Skeletal muscle cell (primary cell): ENCODE measurements at regions not wholly inside any gene's neighbourhood (a gene's known extent, or its start where the extent isn't known, plus 50 kb on each side); places are given as distances from the start of the nearest gene placed in this dataset.
A peak's percentile ranks its signal among the peaks of the same experiment; 100 is the strongest.
"Not testable (repeated sequence)": the region's sequence is repeated elsewhere in the genome, so short reads cannot be mapped to it uniquely, and the experiment has no call there.

Experiments used
- DNase-seq: peaks from one replicate; pipeline ENCODE4 v3.0.0-alpha.2; 2010; ENCODE audit warnings: low read depth
- H3K4me3 ChIP-seq: 2 replicates; pipeline ENCODE4 v1.5.1; 2011; ENCODE audit warnings: low read depth, mild to moderate bottlenecking, control low read depth, low read length, moderate library complexity

DNA sequence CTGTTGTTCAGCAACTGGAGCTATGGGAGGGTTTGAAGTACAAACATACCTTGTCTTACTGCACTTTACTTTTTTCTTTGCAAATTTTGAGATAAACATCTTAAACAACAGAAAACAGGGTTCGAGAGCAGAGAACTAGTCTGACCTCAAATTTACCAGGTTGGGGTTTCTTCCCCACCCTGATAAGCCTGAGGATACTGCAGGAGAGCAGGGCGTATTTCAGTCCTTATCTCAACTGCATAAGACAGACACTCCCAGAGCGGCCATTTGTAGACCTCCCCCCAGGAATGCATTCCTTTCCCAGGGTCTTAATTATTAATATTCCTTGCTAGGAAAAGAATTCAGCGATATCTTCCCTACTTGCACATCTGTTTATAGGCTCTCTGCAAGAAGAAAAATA lies 242.1 kb upstream of the DDHD1 start:
- not testable (repeated sequence) for H3K4me3 ChIP-seq, DNase-seq

DNA sequence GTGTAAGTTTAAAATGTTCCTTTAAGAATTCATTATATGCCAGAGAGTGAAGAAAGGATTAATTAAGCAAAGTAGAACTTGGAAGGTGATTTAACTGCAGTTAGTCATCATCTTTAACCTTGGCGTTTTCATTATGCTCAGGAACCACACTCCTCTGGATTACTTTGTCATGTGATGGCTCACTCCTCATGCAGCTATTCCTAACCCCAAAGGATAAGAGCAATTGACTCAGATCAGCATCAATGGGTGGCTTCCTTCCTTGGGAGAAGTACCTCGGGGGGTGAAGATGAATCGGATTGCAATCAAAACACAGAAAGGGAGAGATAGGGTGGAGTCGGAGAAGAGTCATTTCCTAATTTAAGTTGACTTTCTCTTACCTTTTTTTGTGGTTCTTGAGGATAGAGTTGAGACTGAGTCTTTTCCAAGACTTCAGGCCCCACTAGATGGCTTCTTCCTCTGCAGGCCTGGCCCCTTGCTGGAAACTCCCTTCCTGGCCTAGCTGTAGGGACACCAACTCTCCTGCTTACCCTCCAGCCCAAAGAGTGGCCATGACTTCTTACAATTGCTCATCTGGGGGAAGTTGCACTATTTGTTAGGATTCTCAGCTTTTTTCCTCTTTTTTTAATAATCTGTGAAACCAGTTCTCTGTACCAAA lies 238.6 kb upstream of the DDHD1 start:
- DNase-seq = peak; percentile 67
- no peak overlapping the region for H3K4me3 ChIP-seq

DNA sequence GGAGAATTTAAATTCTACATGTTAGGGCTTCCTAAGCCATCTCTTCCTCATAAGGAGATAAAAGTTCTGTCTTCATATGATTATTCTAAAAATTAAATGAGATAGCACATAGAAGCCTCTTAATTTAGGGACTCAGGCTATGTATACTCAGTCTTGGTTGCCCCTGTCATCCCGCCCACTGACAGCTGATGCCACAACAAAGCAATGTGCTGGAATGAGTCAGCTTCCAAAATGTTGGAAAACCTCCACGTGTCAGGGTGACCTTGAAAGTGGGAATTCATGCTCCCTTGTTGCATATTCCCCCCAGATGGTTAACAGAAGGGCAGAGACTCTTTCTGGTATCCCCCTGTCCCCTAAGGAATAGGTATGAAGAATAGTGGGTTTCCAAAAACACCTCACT lies 238.0 kb upstream of the DDHD1 start:
- no peak overlapping the region for H3K4me3 ChIP-seq
- DNase-seq = no peak

DNA sequence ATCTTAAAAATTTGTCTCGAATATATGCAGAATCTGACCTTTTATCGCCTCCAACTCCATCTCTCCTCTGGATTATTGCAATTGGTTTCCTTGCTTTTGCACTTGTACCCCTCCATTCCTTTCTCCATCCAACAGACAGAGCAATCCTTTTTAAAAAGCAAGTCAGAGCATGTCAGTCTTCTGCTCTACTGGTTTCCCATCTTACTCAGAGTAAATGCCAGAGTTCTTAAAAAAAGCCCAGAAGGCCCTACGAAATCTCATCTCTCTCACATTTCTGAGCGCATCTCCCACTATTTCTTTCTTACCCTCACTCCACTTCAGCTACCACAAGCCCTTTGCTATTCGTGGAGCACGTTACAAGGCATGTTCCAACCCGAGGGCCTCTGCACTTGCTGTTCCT lies 236.9 kb upstream of the DDHD1 start:
- no peak for DNase-seq
- H3K4me3 ChIP-seq = no peak overlapping the region

DNA sequence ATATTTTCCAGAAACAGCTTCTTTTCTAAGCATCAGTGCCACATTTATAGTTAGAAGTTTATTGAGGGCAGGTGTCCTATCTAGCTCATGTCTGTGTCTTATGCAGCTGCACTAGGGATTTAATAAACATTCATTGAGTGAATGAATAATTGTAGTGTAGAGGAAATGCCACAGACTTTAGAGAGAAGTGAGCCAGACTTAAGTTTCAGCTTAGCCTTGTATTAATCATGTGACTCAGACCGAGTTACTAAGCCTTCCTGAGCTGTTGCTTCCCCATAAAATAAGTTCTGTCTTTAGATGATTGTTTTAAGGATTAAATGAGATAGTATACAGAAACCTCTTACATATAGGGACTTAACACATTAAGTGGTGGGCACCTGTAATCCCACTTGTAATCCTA lies 236.1 kb upstream of the DDHD1 start:
- no peak overlapping the region for H3K4me3 ChIP-seq
- DNase-seq = no peak

DNA sequence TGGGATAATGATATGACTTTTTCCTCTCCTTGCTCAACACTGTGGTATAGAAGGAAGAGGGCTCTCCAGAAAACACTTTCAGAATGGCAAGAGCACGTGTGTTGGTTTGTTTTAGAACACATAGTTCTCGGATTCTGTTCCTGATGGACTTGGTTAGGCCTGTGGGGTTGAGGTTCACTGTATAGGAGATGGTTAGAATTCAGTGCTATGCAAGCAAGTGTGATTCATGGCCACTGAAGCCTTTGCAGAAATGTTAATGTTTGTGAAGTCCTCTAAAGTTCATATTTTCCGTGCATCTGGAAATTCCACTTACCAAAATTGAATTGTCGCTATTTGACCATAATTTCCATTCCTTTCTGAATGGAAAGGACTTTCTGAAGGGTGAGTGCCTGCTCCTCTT lies 233.2 kb upstream of the DDHD1 start:
- H3K4me3 ChIP-seq = no peak overlapping the region
- no peak for DNase-seq

DNA sequence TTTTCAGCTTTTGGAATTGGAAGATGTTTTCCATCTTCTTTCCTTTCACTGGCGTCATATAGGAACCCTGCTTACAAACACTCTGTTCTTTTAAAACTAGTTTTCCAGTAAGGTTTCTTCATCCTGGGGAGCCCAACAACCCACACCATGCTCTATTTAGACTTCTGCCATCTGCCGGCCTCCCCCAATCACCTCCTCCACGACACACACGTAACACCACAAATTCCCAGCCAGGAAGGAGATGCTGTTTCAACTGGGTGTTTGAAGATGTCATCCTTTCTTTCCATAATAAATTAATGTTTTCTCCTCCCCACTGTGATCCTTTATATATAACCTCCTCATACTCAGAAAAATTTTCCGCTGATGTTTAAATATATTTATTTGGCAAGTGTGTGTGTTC lies 231.4 kb upstream of the DDHD1 start:
- no peak for DNase-seq
- no peak overlapping the region for H3K4me3 ChIP-seq

DNA sequence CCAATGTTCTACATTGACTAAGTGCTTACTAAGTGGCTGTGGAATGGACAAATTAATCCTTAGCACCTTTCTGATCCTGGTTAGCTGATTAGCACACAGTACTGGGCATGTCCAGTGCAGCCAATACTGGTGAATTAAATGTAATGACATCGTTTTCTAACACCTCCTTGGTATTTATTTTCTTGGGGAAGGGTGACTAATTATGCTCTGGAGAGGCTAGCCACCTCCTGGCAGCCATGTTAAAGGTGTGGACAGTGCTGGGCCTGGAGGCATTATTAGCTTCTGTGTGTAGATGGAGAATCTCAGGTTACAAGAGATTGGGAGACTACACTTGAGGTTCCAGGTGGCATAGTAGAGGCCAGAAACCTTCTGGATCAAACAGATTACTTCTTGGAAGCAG lies 230.9 kb upstream of the DDHD1 start:
- DNase-seq = no peak
- H3K4me3 ChIP-seq = no peak overlapping the region

DNA sequence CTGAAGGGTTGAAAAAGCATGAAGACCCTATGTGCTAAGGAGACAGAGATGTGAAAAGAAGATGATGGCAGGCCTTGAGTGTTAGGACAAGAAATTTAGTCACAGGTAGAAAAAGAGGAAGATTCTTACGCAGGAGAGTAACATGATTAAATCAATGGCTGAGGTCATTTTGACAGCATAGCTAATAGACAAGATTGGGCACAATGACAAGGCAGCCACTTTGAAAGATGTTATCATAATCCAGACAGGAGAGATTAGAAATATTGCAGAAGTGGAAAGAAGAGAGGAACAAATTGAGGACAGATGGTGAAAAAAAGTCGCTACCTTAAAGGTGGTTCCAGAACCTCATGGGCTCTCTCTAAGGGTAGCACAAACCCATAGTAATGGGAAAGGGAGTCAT lies 228.8 kb upstream of the DDHD1 start:
- H3K4me3 ChIP-seq = no peak overlapping the region
- no peak for DNase-seq

DNA sequence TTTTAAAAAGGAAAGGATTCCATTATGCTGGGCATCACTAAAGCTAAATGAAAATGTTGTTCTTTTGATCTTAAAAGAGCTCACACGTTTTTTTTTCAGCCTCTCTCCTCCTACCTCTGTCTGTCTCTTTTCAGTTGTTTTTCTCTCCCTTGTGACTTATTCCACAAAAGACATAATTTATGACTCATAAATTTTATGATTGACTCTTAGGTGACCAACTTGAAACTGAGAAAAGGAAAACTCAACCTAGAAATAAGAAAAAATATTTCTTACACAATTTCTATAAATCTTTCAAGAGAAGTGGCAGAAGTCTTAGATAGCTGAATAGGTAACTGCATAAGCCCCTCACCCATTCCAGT lies 227.7 kb upstream of the DDHD1 start:
- no peak overlapping the region for H3K4me3 ChIP-seq
- no peak for DNase-seq

DNA sequence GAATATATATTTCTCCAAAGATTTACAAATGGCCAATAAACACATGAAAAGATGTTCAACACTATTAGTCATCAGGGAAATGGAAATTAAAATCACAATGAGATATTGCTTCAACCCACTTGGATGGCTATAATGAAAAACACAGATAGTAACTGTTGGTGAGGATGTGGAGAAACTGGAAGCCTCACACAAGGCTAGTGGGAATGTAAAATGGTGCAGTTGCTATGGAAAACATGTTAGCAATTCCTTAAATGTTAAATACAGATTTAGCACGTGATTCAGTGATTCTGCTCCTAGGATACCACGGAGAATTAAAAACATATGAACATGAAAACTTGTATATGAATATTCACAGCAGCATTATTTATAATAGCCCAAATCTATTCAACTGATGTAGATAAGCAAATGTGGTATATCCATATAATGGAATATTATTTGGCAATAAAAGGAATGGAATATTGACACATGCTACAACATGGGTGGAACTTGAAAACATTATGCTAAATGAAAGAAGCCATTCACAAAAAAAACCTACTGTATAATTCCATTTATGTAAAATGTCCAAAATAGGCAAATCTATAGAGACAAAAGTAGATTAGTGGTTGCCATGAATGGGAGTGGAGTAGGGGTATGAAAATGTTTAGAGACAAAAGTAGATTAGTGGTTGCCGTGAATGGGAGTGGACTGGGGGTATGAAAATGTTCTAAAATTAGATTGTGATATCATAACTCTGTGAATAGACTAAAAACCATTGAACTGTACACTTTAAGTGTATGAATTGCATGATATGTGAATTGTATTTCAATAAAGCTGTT lies 227.1 kb upstream of the DDHD1 start:
- DNase-seq = no peak
- H3K4me3 ChIP-seq = no peak overlapping the region

DNA sequence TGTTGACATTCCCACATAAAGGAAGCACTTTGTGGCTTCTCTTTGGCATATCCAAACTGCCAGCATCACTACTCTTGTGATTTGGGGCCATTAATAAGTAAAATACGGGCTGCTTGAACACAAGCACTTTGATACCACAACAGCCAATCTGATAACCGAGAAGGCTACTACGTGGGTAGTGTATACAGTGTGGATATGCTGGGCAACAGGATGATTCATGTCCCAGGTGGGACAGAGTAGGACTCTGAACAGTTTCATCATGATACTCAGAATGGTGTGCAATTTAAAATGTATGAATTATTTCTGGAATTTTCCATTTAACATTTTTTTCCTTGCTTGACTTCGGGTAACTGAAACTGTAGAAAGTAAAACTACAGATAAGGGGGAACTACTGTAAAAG lies 225.0 kb upstream of the DDHD1 start:
- no peak for DNase-seq
- no peak overlapping the region for H3K4me3 ChIP-seq

DNA sequence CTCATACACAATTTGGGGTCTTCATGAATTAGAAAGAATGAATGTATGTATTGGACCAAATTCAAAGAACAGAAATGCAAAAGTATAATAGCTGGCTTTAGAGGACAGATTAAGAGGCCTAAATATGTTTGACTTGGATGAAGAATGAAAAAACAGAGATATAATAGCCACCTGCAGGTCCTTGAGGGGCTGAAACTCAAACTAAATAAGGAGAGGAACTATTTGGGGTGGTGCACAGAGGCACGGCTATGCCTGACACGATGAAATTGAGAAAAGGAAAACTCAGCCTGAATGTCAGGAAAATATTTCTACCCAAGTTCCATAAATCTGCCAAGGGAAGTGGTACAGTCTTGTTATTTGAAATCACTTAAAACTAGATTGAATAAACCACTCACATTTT lies 222.9 kb upstream of the DDHD1 start:
- no peak for DNase-seq
- no peak overlapping the region for H3K4me3 ChIP-seq

DNA sequence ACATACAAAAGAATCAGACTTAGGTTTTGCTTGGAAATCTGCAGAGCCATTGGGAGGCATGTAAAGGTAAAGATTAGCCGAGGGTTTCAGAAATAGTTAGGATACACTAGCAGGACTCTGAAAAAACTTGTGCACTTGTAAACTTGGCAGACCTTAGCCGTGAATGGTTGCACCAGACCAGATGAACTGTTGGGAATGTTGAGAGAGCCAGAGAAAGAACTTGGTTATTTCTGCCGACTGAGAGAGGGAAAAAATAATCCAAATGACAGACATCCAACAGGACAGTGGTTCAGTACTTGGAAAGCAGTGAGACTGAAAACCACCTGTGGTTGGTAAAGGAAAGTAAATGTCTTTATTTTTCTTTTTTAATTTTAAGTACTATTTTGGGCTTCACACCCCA lies 222.5 kb upstream of the DDHD1 start:
- DNase-seq = no peak
- no peak overlapping the region for H3K4me3 ChIP-seq

DNA sequence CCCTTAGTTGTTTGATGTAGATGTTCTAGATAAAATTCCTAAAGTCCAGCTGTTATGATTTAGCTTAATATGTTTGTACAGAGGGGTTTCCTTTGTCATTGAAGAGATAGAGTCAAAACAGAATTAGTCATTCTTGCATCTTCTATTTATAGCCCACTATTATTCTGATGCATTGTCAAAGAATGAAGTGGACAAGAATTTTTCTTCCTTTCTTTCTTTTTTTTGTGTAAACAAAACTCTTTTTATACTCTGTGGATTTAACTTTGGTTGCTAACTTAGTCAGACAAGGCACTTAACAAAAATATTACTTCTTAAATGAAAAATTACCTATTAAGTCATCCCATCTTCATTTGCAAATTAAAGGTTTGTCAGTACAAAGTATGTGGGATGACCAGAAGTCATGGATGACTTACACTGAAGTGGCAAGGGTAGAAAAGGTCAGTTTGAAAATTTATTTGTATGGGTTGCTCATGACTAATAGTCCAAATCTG lies 215.6 kb upstream of the DDHD1 start:
- no peak overlapping the region for H3K4me3 ChIP-seq
- peak; percentile 41 for DNase-seq

DNA sequence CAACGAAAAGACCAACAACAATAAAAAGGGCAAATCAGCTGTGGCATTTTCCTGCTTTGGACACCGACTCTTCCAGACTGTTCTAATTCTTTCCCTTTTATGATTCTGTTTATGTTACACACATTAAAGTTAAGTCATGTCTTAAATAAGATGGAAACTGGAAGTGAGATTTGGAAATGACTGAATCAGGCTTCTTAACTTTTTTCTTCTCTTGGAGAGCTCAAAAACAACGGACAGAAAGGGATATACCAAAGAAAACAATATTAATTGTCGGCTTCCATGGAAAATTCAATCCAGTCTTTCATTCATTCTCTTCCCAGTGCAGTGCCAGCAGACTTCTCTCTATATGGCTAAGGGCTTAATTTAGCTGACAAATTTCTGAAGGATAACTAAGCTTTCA lies 214.9 kb upstream of the DDHD1 start:
- no peak for DNase-seq
- H3K4me3 ChIP-seq = no peak overlapping the region

DNA sequence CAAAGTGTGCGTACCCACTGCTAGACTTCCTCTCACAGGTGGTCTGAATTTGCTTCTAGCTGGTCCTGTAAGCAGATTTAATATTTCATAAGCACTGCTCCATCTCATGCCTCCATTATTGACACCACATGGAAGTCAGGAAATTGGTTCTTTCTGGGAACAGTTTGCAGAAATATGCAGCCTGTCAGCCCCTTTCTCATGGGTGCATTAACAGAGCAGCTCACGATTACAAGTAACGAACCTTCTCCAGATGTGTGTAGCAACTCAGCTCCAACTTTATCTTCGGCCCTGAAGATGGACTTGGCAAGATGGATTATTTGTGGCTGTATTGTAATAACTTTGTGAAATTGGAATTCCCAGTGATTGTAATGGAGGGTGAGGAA lies 214.5 kb upstream of the DDHD1 start:
- no peak overlapping the region for H3K4me3 ChIP-seq
- peak; percentile 73 for DNase-seq

DNA sequence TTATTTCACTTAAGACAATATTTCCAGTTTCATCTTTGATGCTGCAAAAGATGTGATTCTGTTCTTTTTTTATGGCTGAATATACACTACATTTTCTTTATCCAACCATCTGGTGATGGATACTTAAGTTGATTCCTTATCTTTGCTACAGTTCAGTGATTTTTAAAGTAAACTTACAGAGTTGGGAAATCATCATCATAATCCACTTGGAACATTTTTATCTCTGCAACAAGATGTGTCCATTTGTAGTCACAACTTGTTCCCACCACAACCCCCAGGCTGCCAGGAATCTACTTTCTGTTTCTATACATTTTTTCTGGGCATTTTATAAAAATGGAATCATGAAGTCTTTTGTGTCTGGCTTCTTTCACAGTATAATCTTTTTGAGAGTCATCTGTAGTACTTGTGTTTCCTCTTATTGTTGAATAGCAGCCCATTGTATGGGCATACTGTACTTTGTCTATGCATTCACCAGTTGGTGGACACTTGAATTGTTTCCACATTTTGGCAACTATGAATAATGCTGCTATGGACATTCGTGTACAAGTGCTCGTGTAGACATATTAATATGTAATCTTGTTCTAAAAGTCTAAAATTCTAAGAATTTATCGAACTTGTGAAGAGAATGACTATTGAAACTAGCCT lies 212.5 kb upstream of the DDHD1 start:
- DNase-seq = peak; percentile 52
- no peak overlapping the region for H3K4me3 ChIP-seq

DNA sequence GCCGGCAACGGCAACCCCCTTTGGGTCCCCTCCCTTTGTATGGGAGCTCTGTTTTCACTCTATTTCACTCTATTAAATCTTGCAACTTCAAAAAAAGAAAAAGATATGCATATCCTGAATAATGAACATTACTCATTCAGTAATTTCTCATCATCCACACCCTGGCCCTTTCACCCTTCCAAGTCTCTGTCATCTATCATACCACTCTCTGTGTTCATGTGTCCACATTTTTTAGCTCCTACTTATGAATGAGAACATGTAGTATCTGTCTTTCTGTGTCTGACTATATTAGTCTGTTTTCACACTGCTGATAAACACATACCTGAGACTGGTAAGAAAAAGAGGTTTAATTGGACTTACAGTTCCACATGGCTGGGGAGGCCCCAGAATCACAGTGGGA lies 209.8 kb upstream of the DDHD1 start:
- not testable (repeated sequence) for H3K4me3 ChIP-seq, DNase-seq

DNA sequence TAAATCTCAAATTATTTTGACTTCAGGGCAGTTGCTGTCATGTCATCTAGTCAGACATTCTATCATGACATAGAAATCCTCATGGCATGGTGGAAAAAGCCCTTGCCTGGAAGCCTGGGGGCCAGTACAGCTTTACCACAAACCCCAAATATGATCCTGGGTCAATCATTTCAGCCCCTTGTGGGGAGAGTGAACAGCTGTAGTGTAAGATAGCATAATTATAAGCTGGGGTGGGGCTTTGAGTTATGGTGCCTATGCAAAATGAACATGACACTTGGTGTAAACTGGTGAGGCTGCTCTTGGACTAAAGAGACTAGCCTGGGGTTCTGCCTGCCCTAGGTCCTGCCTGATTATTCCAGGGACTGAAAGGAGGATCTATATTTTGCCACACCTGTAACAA lies 207.7 kb upstream of the DDHD1 start:
- H3K4me3 ChIP-seq = no peak overlapping the region
- DNase-seq = peak; percentile 26

DNA sequence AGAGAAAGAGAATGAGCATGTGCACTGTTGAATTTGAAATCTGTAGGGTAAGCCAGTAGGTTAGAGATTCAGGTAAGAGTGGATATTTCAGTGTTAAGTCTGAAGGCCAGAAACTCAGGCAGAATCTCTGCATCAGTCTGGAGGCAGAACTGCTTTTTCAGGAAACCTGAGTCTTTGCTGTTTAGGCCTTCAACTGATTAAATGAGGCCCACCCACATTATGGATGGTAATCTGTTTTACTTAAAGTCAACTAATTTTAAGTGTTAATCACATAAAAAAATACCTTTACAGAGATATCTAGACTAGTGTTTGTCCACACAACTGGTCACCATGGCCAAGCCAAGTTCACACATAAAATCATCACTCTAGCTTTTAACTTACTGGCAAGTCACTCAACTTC lies 205.0 kb upstream of the DDHD1 start:
- no peak for DNase-seq
- H3K4me3 ChIP-seq = no peak overlapping the region
